D721Med (cell line): ENCODE measurements at regions not wholly inside any gene's neighbourhood (a gene's known extent, or its start where the extent isn't known, plus 50 kb on each side); places are given as distances from the start of the nearest gene placed in this dataset.
A peak's percentile ranks its signal among the peaks of the same experiment; 100 is the strongest.

Source experiments
- DNase-seq: peaks from one replicate; pipeline ENCODE4 v3.0.0; 2011; ENCODE audit warnings: low spot score; ENCODE audit not compliant: insufficient read length
- FAIRE-seq: peaks from 2 replicates; lab custom pipeline; 2011; peaks lifted over from hg19 to GRCh38; lab: Jason Lieb, UNC
- TF ChIP-seq, protein P1 (sequence below): IDR thresholded peaks from 2 replicates; pipeline ENCODE4 v1.5.1; 2012; ENCODE audit warnings: mild to moderate bottlenecking, control low read depth; ENCODE audit not compliant: insufficient read depth; ENCODE audit errors: missing control alignments

DNA sequence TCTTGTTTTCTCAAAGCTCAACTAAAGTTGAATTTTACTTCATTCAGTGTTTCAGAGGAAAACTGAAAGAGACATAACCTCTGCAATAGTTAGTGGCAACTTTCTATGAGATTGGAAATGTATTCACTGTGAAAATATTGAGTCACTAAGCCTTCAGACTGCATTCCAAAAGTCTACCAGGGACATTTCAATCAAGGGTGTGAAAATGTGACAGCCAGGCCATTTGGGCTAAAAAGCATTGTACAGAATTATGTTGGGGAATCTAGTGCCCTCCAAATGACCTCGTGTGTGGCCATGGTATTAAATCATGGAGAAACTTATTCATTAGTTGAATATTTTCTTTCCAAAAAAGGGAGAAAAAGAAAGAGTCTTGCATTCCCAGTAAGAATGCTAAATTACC, 251.9 kb downstream of the GRB14 start:
- TF ChIP-seq, protein P1, sequence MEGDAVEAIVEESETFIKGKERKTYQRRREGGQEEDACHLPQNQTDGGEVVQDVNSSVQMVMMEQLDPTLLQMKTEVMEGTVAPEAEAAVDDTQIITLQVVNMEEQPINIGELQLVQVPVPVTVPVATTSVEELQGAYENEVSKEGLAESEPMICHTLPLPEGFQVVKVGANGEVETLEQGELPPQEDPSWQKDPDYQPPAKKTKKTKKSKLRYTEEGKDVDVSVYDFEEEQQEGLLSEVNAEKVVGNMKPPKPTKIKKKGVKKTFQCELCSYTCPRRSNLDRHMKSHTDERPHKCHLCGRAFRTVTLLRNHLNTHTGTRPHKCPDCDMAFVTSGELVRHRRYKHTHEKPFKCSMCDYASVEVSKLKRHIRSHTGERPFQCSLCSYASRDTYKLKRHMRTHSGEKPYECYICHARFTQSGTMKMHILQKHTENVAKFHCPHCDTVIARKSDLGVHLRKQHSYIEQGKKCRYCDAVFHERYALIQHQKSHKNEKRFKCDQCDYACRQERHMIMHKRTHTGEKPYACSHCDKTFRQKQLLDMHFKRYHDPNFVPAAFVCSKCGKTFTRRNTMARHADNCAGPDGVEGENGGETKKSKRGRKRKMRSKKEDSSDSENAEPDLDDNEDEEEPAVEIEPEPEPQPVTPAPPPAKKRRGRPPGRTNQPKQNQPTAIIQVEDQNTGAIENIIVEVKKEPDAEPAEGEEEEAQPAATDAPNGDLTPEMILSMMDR: no peak
- DNase-seq (no peak), FAIRE-seq (no peak)

DNA sequence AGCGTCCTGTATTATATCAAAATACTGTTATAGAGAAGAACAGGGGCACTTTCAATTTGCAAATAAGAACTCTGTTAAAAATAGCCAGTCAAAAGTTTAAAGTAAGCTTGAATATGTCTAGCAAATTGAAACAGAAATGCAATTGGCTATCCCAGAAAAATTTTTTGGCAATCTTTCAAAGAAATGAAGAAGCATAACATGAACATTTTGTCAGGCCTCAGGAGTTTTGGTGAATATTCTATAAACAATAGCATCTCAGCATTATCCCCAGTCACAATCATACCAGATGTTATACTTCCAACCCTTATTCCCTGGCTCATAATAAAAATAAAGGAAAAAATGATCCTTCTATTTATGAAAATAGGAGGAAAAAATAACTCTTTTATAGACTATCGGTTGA, 252.4 kb downstream of the GRB14 start:
- TF ChIP-seq, protein P1: no peak
- no peak for DNase-seq
- FAIRE-seq: no peak

DNA sequence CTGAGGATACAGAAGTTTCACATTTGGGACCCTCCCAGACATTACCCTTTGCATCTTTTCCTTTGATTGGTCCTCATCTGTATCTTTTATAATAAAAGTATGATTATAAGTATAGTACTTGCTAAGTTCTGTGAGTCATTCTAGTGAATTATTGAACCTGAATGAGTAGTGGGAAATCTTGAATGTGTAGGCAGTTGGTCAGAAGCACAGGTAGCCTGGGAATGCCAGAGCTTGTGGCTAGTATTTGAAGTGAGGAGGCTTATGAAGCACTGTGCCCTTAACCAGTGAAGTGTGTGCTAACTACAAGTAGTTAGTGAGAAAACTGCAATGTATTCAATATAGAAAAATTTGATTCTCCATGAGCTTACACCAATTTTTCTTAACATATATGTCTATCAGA, 257.6 kb downstream of the GRB14 start:
- DNase-seq (no peak), FAIRE-seq (no peak)

DNA sequence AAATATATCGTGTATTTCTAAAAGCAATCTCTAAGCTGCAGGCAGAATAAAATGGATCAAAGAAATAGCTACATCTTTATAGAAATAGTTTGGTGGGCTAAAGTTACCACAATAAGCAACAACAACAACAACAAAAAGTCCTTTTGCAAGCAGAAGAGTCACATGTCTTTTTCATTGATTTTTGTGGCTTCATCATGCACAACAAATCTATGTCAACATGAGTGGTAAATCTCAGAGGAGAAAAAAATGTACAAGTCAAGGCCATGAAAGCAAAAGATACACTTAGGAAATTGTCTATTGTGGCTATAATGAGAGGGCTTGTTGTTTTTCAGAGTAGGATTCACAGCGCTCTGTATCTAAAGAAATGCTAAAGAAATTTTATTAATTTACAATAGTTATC, 269.7 kb downstream of the GRB14 start:
- DNase-seq: no peak
- peak; percentile 11 for FAIRE-seq
- TF ChIP-seq, protein P1: no peak

More for the DNA sequence above, 257.6 kb downstream of the GRB14 start:
- TF ChIP-seq, protein P1: no peak

DNA sequence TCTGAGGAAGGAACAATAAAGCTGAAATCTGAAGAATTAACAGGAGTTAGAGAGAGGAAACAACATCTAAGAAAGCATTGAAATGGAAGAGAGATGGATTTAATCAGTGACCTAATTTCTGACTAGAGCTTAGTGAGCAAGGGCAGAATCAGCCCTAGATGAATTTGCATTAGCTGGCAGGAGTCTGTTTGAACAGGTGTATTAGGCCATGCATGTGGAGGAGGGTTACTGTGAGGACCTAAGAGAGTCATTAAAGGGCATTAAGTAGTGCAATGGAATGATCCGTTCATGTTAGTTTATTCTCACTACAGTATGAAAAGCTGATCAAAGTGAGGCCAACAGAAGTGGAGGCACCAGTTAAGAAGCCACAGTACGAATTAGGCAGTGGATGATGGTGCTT, 285.3 kb downstream of the GRB14 start:
- DNase-seq: no peak
- no peak for FAIRE-seq
- TF ChIP-seq, protein P1: no peak

DNA sequence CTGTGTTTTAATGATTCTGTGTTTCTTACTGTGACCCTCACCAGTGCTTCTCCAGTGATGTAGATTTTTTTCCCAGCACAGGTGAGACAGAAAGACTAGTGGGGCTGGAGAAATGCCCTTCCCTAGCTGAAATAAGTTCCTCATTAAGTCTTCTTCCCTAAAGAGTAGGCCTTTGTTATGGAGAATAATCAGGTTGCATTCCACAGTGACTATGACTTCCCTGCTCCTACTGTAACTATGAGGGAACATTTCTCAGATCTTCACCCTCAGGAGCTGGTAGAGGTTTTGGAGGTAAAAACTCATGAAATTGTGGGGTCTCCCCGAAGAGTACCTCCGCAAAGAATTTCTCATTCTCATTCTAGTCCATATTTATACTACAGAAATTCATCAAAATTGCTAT, 286.2 kb downstream of the GRB14 start:
- FAIRE-seq: no peak
- TF ChIP-seq, protein P1: no peak

DNA sequence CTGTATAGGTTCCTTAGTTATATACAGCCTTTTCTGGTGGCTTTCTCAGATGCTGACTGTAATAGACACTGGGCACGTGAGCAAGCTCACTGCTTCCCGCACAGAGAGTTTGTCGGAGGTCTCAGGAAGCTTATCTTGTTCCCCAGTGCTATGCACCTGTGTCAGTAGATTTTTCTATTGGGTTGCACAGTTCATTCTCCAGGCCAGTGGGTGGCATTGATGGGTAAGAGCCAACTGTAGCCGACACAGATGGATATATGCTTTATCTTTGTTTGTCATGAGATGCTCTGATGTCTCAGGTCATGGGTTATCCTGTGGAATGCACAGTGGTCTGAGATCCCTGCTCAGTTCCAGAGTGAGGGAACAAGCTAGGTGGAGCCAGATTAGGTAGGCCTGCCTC, 293.0 kb downstream of the GRB14 start:
- TF ChIP-seq, protein P1: no peak
- DNase-seq (no peak), FAIRE-seq (no peak)

More for the DNA sequence above, 286.2 kb downstream of the GRB14 start:
- no peak for DNase-seq
